Hepatocyte (in vitro differentiated cells): ENCODE measurements at regions not wholly inside any gene's neighbourhood (a gene's known extent, or its start where the extent isn't known, plus 50 kb on each side); places are given as distances from the start of the nearest gene placed in this dataset.

ENCODE experiments used
- DNase-seq: peaks from one replicate; pipeline ENCODE4 v3.0.0-alpha.2; 2016; ENCODE audit warnings: low spot score
- H2AFZ ChIP-seq: fragments of 200-600 bp; sonication (generic); 2 replicates; pipeline ENCODE4 v1.6.0; 2016; ENCODE audit warnings: antibody characterized with exemption, mild to moderate bottlenecking
- H3K27ac ChIP-seq: fragments of 200-600 bp; sonication (generic); 2 replicates; pipeline ENCODE4 v1.5.1; 2016; ENCODE audit warnings: mild to moderate bottlenecking
- H3K27me3 ChIP-seq: fragments of 200-600 bp; sonication (generic); 2 replicates; pipeline ENCODE4 v1.6.1; 2016
- H3K36me3 ChIP-seq: fragments of 200-600 bp; sonication (generic); replicated peaks from 2 replicates; pipeline ENCODE4 v1.5.1; 2016; ENCODE audit warnings: low read depth; ENCODE audit not compliant: insufficient read depth
- H3K4me1 ChIP-seq: fragments of 200-600 bp; sonication (generic); 2 replicates; pipeline ENCODE4 v1.5.1; 2016; ENCODE audit warnings: mild to moderate bottlenecking, moderate library complexity; ENCODE audit not compliant: insufficient read depth
- H3K4me2 ChIP-seq: fragments of 200-600 bp; sonication (generic); 2 replicates; pipeline ENCODE4 v1.6.0; 2016
- H3K4me3 ChIP-seq: fragments of 200-600 bp; sonication (generic); 2 replicates; pipeline ENCODE4 v1.5.1; 2016; ENCODE audit warnings: mild to moderate bottlenecking
- H3K79me2 ChIP-seq: fragments of 200-600 bp; sonication (generic); 2 replicates; pipeline ENCODE4 v1.6.0; 2017; ENCODE audit warnings: mild to moderate bottlenecking
- H3K9me2 ChIP-seq: fragments of 200-600 bp; sonication (generic); replicated peaks from 2 replicates; pipeline ENCODE4 v1.6.0; 2017; ENCODE audit warnings: mild to moderate bottlenecking; ENCODE audit not compliant: insufficient read depth
- H3K9me3 ChIP-seq: fragments of 200-600 bp; sonication (generic); 2 replicates; pipeline ENCODE4 v1.5.1; 2016; ENCODE audit warnings: low read depth, mild to moderate bottlenecking
- H4K20me1 ChIP-seq: fragments of 200-600 bp; sonication (generic); 2 replicates; pipeline ENCODE4 v1.6.0; 2016; ENCODE audit warnings: mild to moderate bottlenecking; ENCODE audit not compliant: insufficient read depth, poor library complexity, severe bottlenecking
- EZH2 ChIP-seq: fragments of 200-600 bp; sonication (generic); IDR thresholded peaks from 2 replicates; pipeline ENCODE4 v1.6.1; 2016; ENCODE audit warnings: antibody characterized with exemption, mild to moderate bottlenecking, borderline replicate concordance
- EZH2phosphoT487 ChIP-seq: fragments of 200-600 bp; sonication (generic); IDR thresholded peaks from one replicate; pipeline ENCODE4 v1.6.1; 2018; ENCODE audit warnings: antibody characterized with exemption, mild to moderate bottlenecking, low read depth, moderate library complexity; ENCODE audit not compliant: unreplicated experiment, severe bottlenecking
- WGBS: methylation state at CpG from one replicate; pipeline ENCODE4 v1.1.6; 2016; ENCODE audit warnings: low lambda C conversion rate; ENCODE audit errors: missing lambda C conversion rate; 5-methylcytosine and 5-hydroxymethylcytosine counted together
- TF ChIP-seq, protein P1 (sequence below): fragments of 200-600 bp; sonication (generic); IDR thresholded peaks from 2 replicates; pipeline ENCODE4 v1.5.1; 2016; ENCODE audit warnings: antibody characterized with exemption, mild to moderate bottlenecking; ENCODE audit not compliant: poor library complexity

DNA sequence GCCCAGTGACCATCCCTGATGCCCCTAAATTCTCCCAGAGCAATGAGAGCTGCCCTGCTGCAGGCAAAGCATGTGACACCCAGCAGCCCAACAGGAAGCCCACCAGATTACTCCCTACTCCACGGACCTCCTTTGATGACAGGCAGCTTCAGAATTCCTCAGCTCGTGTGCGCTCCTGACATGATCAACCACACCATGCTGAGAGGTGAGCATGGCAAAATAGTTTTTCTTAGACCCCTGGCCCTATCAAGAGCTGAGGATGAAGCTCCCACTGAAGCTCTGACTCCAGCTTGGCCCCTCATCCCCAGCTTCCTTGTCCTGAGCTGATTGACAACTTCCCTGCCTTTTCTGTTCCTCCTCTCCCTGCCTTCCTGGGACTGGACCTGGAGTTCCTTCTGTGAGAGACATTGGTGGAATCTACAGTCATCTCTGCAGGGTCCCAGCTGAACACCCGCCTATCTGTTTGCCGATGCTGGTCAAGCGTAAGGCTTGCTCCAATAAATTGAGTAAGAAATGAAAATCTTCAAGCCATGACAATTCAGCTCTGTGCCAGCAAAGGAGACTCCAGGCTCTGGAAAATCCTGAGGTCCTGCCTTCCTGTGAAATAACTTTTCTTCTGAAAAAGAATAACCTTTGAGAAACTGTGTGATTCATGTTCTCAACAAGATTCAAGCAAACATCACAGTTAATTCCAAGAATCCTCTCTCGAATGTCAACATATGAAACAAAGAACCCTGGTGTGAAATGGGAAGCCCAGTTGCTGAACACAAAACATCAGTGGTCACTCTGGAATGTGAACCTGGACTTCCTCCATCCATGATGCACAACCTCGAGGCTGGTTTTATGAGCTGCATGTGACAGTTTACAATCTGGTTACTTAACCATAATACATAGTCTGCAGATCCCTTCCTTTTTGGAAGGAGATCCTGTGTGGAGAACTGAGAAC lies 201.1 kb downstream of the SPP2 start:
- no peaks in the 10 kb centered on the region for H3K79me2 ChIP-seq
- peaks cover 5% of the 10 kb centered on the region for H3K4me1 ChIP-seq
- peak overlapping the region; percentile 84 for H3K27ac ChIP-seq
- DNase-seq: peak; percentile 68
- no peaks in the 10 kb centered on the region for H3K9me3 ChIP-seq
- H4K20me1 ChIP-seq: no peaks in the 10 kb centered on the region
- H3K27me3 ChIP-seq: no peaks in the 10 kb centered on the region
- no peaks in the 10 kb centered on the region for H3K9me2 ChIP-seq
- no peak overlapping the region for H3K4me2 ChIP-seq
- H3K36me3 ChIP-seq: no peaks in the 10 kb centered on the region
- no peak overlapping the region for H3K4me3 ChIP-seq
- WGBS: 68% methylated on average over 8 of the region's 8 CpGs
- TF ChIP-seq EZH2phosphoT487: no peak
- TF ChIP-seq EZH2: no peak
- TF ChIP-seq, protein P1, sequence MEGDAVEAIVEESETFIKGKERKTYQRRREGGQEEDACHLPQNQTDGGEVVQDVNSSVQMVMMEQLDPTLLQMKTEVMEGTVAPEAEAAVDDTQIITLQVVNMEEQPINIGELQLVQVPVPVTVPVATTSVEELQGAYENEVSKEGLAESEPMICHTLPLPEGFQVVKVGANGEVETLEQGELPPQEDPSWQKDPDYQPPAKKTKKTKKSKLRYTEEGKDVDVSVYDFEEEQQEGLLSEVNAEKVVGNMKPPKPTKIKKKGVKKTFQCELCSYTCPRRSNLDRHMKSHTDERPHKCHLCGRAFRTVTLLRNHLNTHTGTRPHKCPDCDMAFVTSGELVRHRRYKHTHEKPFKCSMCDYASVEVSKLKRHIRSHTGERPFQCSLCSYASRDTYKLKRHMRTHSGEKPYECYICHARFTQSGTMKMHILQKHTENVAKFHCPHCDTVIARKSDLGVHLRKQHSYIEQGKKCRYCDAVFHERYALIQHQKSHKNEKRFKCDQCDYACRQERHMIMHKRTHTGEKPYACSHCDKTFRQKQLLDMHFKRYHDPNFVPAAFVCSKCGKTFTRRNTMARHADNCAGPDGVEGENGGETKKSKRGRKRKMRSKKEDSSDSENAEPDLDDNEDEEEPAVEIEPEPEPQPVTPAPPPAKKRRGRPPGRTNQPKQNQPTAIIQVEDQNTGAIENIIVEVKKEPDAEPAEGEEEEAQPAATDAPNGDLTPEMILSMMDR: no peak
- H2AFZ ChIP-seq: no peak overlapping the region

DNA sequence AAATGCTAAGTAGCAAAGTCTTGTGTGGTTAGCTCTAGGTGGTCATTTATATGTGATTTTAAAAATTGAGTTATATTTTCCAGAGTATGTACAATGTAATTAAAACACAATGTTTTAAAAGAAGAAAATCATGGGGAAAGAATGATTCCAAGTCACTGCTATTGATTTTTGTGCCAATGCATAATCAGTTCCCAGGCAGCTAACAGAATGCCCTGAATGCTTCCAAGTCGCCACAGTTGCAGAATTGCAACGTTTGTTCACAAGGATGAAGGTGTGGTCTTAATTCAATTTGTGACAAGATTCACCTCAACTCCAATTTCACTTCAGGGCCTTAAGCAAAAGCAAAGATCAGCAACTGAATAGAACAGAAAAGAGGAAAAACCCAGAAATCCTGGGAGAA lies 200.4 kb downstream of the SPP2 start:
- no peaks in the 10 kb centered on the region for H3K79me2 ChIP-seq

DNA sequence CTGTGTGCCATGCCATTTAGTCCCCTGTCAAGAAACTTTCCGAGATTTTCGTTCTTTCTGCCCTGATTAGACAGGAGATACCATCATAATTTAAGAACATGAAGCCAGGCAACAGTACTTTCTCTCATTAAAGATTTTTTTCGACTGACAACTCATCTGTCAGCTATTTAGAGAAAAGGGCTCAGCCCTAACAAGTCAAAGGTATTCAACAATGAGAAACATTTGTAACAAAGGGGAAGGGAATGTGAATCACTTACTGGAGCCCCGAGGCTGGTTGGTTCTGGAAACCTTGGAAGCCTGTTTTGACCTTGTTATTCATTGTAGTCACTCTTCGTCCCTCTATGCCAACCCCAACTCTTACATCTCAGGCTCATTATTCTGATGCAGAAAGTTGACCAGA lies 199.4 kb downstream of the SPP2 start:
- H3K9me2 ChIP-seq: no peaks in the 10 kb centered on the region
- TF ChIP-seq, protein P1: no peak
- TF ChIP-seq EZH2phosphoT487: no peak
- TF ChIP-seq EZH2: no peak
- no peak overlapping the region for H3K4me2 ChIP-seq
- no peaks in the 10 kb centered on the region for H3K9me3 ChIP-seq
- no peak for DNase-seq
- H3K79me2 ChIP-seq: no peaks in the 10 kb centered on the region
- peaks cover 5% of the 10 kb centered on the region for H3K4me1 ChIP-seq
- no peak overlapping the region for H3K4me3 ChIP-seq
- no peaks in the 10 kb centered on the region for H3K27me3 ChIP-seq
- 61% methylated on average over 5 of the region's 5 CpGs for whole genome bisulfite sequencing
- H3K36me3 ChIP-seq: no peaks in the 10 kb centered on the region
- H3K27ac ChIP-seq: no peak overlapping the region
- H4K20me1 ChIP-seq: no peaks in the 10 kb centered on the region
- H2AFZ ChIP-seq: no peak overlapping the region

More for the DNA sequence above, 200.4 kb downstream of the SPP2 start:
- Histone ChIP-seq H3K27me3 (no peaks in the 10 kb centered on the region), H3K27ac (peak overlapping the region; percentile 84), H3K4me1 (peaks cover 5% of the 10 kb centered on the region), H3K36me3 (no peaks in the 10 kb centered on the region), H3K4me3 (no peak overlapping the region), H2AFZ (no peak overlapping the region), H3K9me3 (no peaks in the 10 kb centered on the region), H4K20me1 (no peaks in the 10 kb centered on the region), H3K4me2 (no peak overlapping the region), H3K9me2 (no peaks in the 10 kb centered on the region)
- TF ChIP-seq, protein P1: no peak
- 83% methylated on average over 2 of the region's 2 CpGs for WGBS
- DNase-seq: no peak
